MM.1S (cell line): ENCODE measurements at regions not wholly inside any gene's neighbourhood (a gene's known extent, or its start where the extent isn't known, plus 50 kb on each side); places are given as distances from the start of the nearest gene placed in this dataset.

Source experiments
- CTCF ChIP-seq: fragments of 300-600 bp; sonication (generic); IDR thresholded peaks from 2 replicates; pipeline ENCODE4 v1.5.1; 2016; ENCODE audit warnings: antibody characterized with exemption, low read length, mixed read lengths
- EZH2 ChIP-seq: fragments of 300-600 bp; sonication (generic); optimal IDR thresholded peaks from 2 replicates; pipeline ENCODE3; 2017; ENCODE audit warnings: low read depth, mild to moderate bottlenecking, antibody characterized with exemption, low read length, mixed read lengths
- EZH2phosphoT487 ChIP-seq: fragments of 300-600 bp; sonication (generic); IDR thresholded peaks from 2 replicates; pipeline ENCODE4 v1.6.1; 2018; ENCODE audit warnings: antibody characterized with exemption, low read length

DNA sequence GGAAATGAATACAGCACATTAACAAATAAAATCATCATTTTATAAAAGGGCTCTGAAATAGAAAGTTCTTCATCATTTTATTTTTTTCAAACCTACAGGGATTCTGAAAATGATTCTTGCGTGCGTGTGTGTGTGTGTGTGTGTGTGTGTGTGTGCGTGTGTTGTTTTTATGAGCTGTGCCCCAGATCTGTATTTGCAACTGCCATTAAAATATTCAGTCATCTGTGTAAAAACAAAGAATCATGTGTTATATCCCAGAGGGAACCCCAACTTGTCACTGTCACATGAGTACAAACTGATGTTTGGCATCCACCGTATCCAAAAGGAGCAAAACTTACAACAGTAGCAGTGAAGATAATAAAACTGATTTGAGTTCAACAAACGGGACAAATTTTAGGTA lies 635.4 kb upstream of the PFKP start:
- TF ChIP-seq CTCF (no peak), EZH2 (no peak), EZH2phosphoT487 (no peak)
